ENCODE measurements at regions not wholly inside any gene's neighbourhood (a gene's known extent, or its start where the extent isn't known, plus 50 kb on each side); places are given as distances from the start of the nearest gene placed in this dataset.

GRCh38 chr1:186757851-186758250 is 70.9 kb upstream of the PLA2G4A start:
- Histone ChIP-seq H3K4me1 (no peaks in the 10 kb centered on the region), H3K9me3 (no peaks in the 10 kb centered on the region), H3K36me3 (replicated peaks in 1 of 2; ENCODE audit: insufficient read depth in 1 of 2, low read depth in 2 of 2) (no peaks in the 10 kb centered on the region), H3K27me3 (no peaks in the 10 kb centered on the region), H3K4me3 (no peak overlapping the region), H3K27ac (no peak overlapping the region)
- DNase-seq, result no peak
- WGBS, 2 donors, result 57 to 64% methylated on average over 4 of the region's 4 CpGs
- intact Hi-C loops (cut with DNase I), result no loop called here
- ATAC-seq, result no peak
- TF ChIP-seq, protein P1, sequence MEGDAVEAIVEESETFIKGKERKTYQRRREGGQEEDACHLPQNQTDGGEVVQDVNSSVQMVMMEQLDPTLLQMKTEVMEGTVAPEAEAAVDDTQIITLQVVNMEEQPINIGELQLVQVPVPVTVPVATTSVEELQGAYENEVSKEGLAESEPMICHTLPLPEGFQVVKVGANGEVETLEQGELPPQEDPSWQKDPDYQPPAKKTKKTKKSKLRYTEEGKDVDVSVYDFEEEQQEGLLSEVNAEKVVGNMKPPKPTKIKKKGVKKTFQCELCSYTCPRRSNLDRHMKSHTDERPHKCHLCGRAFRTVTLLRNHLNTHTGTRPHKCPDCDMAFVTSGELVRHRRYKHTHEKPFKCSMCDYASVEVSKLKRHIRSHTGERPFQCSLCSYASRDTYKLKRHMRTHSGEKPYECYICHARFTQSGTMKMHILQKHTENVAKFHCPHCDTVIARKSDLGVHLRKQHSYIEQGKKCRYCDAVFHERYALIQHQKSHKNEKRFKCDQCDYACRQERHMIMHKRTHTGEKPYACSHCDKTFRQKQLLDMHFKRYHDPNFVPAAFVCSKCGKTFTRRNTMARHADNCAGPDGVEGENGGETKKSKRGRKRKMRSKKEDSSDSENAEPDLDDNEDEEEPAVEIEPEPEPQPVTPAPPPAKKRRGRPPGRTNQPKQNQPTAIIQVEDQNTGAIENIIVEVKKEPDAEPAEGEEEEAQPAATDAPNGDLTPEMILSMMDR (IDR thresholded peaks at IDR 0.05), result no peak
- TF ChIP-seq POLR2A (IDR thresholded peaks at IDR 0.05), result no peak

- H3K4me1 ChIP-seq, result no peaks in the 10 kb centered on the region
- DNase-seq (no peak), ATAC-seq (no peak)
- TF ChIP-seq, protein P1 (IDR thresholded peaks at IDR 0.05), result no peak
- TF ChIP-seq POLR2A (IDR thresholded peaks at IDR 0.05), result no peak
- intact Hi-C loops (cut with DNase I), result no loop called here
- H3K4me3 ChIP-seq, result no peak overlapping the region
- WGBS, 2 donors, result 35 to 39% methylated on average over 3 of the region's 3 CpGs
- no peaks in the 10 kb centered on the region for H3K27me3 ChIP-seq
- no peaks in the 10 kb centered on the region for H3K9me3 ChIP-seq
- H3K27ac ChIP-seq, result no peak overlapping the region
- no peaks in the 10 kb centered on the region for H3K36me3 ChIP-seq (replicated peaks in 1 of 2; ENCODE audit: insufficient read depth in 1 of 2, low read depth in 2 of 2)
Measured at GRCh38 chr1:186754542-186755145, 74.1 kb upstream of the PLA2G4A start.

DNA sequence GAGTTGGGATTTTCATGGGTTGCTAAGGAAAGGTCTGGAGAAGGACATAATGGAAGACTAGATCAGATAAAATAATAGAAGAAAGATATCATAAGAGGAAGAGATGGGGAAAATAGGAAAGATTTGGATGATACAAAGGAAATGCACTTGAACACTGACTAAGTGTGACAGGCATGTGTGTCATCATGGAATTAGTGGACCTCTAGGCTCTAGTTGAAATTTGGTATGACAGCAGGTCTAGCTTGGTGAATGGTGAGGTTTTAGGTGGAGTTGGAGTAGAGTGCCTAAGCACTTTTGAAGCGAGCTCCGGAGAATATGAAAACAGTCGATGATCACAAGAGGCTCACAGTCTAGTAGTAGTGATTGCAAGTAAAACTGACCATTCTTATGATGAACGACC is 73.0 kb upstream of the PTGS2 start:
- ATAC-seq, result no peak
- no peaks in the 10 kb centered on the region for H3K4me1 ChIP-seq
- H3K4me3 ChIP-seq, result no peak overlapping the region
- peaks cover 0 to 2% (median 0%) of the 10 kb centered on the region in 3 donors for H3K9me3 ChIP-seq
- TF ChIP-seq, protein P1 (IDR thresholded peaks at IDR 0.05), result no peak
- TF ChIP-seq POLR2A (IDR thresholded peaks at IDR 0.05), result no peak
- no peak for DNase-seq
- intact Hi-C loops (cut with DNase I), result no loop called here
- no peaks in the 10 kb centered on the region for H3K36me3 ChIP-seq (replicated peaks in 1 of 2; ENCODE audit: insufficient read depth in 1 of 2, low read depth in 2 of 2)
- no peaks in the 10 kb centered on the region for H3K27me3 ChIP-seq
- WGBS, 2 donors, result 70 to 76% methylated on average over 4 of the region's 4 CpGs
- no peak overlapping the region for H3K27ac ChIP-seq

DNA sequence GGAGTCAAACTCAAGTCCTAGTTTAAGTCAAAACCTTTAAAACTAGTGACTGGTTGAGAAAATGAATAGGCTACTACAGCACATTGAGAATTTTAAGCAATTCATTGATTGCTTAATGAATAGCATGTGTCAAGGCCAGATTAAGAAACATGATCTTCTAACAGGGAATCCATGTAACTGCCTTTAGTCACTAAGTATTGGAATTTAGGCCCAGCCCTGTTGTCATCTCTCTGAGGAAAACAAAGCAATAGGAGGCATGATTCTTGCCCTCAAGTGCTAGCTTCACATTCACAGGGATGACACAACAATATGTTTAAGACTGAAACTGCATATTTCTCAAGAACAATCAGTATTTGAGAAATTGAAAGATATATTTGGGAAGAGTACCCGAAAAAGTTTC is 70.0 kb upstream of the PTGS2 start:
- Histone ChIP-seq H3K4me1 (no peaks in the 10 kb centered on the region), H3K36me3 (replicated peaks in 1 of 2; ENCODE audit: insufficient read depth in 1 of 2, low read depth in 2 of 2) (no peaks in the 10 kb centered on the region), H3K27ac (no peak overlapping the region), H3K9me3 (peaks cover 0 to 12% (median 0%) of the 10 kb centered on the region in 3 donors), H3K27me3 (no peaks in the 10 kb centered on the region), H3K4me3 (no peak overlapping the region)
- WGBS, 2 donors, result 40 to 44% methylated on average over 1 of the region's 1 CpG
- ATAC-seq (no peak), DNase-seq (no peak)
- intact Hi-C loops (cut with DNase I), result no loop called here
- no peak for TF ChIP-seq POLR2A (IDR thresholded peaks at IDR 0.05)
- TF ChIP-seq, protein P1 (IDR thresholded peaks at IDR 0.05), result no peak

DNA sequence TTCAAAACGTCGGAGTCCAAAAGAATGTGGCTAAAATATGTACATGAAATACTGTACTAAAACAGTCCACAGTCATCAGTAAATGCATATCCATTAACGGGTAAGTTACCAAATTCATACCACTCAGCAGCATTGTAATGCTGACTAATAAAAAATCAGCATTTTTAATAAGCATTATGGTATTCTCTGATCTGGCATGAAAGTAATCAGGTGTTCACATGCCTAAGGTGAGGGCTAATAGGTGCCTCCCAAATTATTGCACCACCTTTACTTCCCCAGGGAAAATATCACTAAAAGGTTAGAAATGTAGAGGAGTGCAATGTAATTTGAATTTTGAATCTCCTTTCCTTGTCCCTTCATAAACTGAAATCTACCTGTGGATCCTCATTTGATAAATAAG is 69.6 kb upstream of the PTGS2 start:
- no peak for TF ChIP-seq POLR2A (IDR thresholded peaks at IDR 0.05)
- TF ChIP-seq, protein P1 (IDR thresholded peaks at IDR 0.05), result no peak
- 66% methylated on average over 3 of the region's 3 CpGs for WGBS, 2 donors

More for the DNA sequence above, 69.6 kb upstream of the PTGS2 start:
- intact Hi-C loops (cut with DNase I), result no loop called here
- peaks cover 0 to 12% (median 0%) of the 10 kb centered on the region in 3 donors for H3K9me3 ChIP-seq
- no peaks in the 10 kb centered on the region for H3K36me3 ChIP-seq (replicated peaks in 1 of 2; ENCODE audit: insufficient read depth in 1 of 2, low read depth in 2 of 2)
- H3K27ac ChIP-seq, result no peak overlapping the region
- no peaks in the 10 kb centered on the region for H3K27me3 ChIP-seq
- no peaks in the 10 kb centered on the region for H3K4me1 ChIP-seq
- ATAC-seq (no peak), DNase-seq (no peak)
- no peak overlapping the region for H3K4me3 ChIP-seq
